ENCODE measurements at regions not wholly inside any gene's neighbourhood (a gene's known extent, or its start where the extent isn't known, plus 50 kb on each side); places are given as distances from the start of the nearest gene placed in this dataset.

GRCh38 chr6:9007027-9007426 is 571.7 kb upstream of the SLC35B3 start:
- intact Hi-C loops (cut with DNase I, micrococcal nuclease), result no loop called here
- no peak for ATAC-seq

GRCh38 chr6:9002833-9003232 is 567.5 kb upstream of the SLC35B3 start:
- Histone ChIP-seq H3K36me3 (ENCODE audit: low read depth) (no peaks in the 10 kb centered on the region), H3K4me1 (ENCODE audit: low read depth) (no peaks in the 10 kb centered on the region), H3K9me3 (no peaks in the 10 kb centered on the region), H3K4me3 (no peak overlapping the region)
- TF ChIP-seq, protein P1, sequence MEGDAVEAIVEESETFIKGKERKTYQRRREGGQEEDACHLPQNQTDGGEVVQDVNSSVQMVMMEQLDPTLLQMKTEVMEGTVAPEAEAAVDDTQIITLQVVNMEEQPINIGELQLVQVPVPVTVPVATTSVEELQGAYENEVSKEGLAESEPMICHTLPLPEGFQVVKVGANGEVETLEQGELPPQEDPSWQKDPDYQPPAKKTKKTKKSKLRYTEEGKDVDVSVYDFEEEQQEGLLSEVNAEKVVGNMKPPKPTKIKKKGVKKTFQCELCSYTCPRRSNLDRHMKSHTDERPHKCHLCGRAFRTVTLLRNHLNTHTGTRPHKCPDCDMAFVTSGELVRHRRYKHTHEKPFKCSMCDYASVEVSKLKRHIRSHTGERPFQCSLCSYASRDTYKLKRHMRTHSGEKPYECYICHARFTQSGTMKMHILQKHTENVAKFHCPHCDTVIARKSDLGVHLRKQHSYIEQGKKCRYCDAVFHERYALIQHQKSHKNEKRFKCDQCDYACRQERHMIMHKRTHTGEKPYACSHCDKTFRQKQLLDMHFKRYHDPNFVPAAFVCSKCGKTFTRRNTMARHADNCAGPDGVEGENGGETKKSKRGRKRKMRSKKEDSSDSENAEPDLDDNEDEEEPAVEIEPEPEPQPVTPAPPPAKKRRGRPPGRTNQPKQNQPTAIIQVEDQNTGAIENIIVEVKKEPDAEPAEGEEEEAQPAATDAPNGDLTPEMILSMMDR (IDR thresholded peaks at IDR 0.05), result no peak
- ATAC-seq, result no peak
- intact Hi-C loops (cut with DNase I, micrococcal nuclease), result no loop called here
- no peak for DNase-seq

More at GRCh38 chr6:9007027-9007426, 571.7 kb upstream of the SLC35B3 start:
- H3K4me1 ChIP-seq (ENCODE audit: low read depth), result no peaks in the 10 kb centered on the region
- no peak for DNase-seq
- H3K4me3 ChIP-seq, result no peak overlapping the region
- H3K36me3 ChIP-seq (ENCODE audit: low read depth), result no peaks in the 10 kb centered on the region
- TF ChIP-seq, protein P1 (IDR thresholded peaks at IDR 0.05), result no peak
- H3K9me3 ChIP-seq, result no peaks in the 10 kb centered on the region

- Histone ChIP-seq H3K4me3 (no peak overlapping the region), H3K4me1 (ENCODE audit: low read depth) (peaks cover 5% of the 10 kb centered on the region), H3K9me3 (no peaks in the 10 kb centered on the region), H3K36me3 (ENCODE audit: low read depth) (no peaks in the 10 kb centered on the region)
- DNase-seq, result no peak
- intact Hi-C loops (cut with DNase I, micrococcal nuclease), result no loop called here
- no peak for ATAC-seq
- TF ChIP-seq, protein P1 (IDR thresholded peaks at IDR 0.05), result no peak
These were observed 559.8 kb upstream of the SLC35B3 start for GRCh38 chr6:8995156-8995555.

- intact Hi-C loops (cut with DNase I, micrococcal nuclease), result no loop called here
- Histone ChIP-seq H3K36me3 (ENCODE audit: low read depth) (no peaks in the 10 kb centered on the region), H3K4me3 (no peak overlapping the region), H3K4me1 (ENCODE audit: low read depth) (peaks cover 5% of the 10 kb centered on the region), H3K9me3 (no peaks in the 10 kb centered on the region)
- TF ChIP-seq, protein P1 (IDR thresholded peaks at IDR 0.05), result no peak
- peak; percentile 66 for ATAC-seq
- no peak for DNase-seq
These were observed 557.8 kb upstream of the SLC35B3 start for GRCh38 chr6:8993111-8993510.

- TF ChIP-seq, protein P1 (IDR thresholded peaks at IDR 0.05), result no peak
- intact Hi-C loops (cut with DNase I, micrococcal nuclease), result no loop called here
- no peaks in the 10 kb centered on the region for H3K36me3 ChIP-seq (ENCODE audit: low read depth)
- peaks cover 5% of the 10 kb centered on the region for H3K4me1 ChIP-seq (ENCODE audit: low read depth)
- peak; percentile 60 for ATAC-seq
- DNase-seq, result no peak
- H3K9me3 ChIP-seq, result no peaks in the 10 kb centered on the region
- no peak overlapping the region for H3K4me3 ChIP-seq
These were observed 556.5 kb upstream of the SLC35B3 start for GRCh38 chr6:8991844-8992243.

DNA sequence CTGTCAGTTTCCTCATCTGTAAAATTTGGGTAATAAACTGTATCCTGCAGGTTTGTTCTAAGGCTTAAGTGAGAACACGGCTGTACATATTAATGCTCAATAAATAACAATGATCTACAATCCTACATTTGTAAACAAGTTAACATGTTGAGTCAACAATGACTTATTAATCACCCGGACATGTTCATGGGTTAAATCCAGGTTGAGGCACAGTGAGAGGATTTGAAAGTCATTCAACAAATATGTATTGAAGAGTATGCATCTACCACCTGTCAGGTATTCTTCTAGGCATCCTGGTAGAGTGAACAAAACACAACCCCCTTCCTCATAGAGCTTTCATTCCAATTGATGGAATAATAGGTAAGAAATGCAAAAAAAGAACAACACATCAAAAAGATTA is 554.7 kb upstream of the SLC35B3 start:
- peaks cover 5% of the 10 kb centered on the region for H3K4me1 ChIP-seq (ENCODE audit: low read depth)
- H3K36me3 ChIP-seq (ENCODE audit: low read depth), result no peaks in the 10 kb centered on the region
- ATAC-seq (no peak), DNase-seq (no peak)
- no peak overlapping the region for H3K4me3 ChIP-seq
- intact Hi-C loops (cut with DNase I, micrococcal nuclease), result no loop called here
- TF ChIP-seq, protein P1 (IDR thresholded peaks at IDR 0.05), result no peak
- H3K9me3 ChIP-seq, result no peaks in the 10 kb centered on the region
